NT2/D1 (cell line): ENCODE measurements at regions not wholly inside any gene's neighbourhood (a gene's known extent, or its start where the extent isn't known, plus 50 kb on each side); places are given as distances from the start of the nearest gene placed in this dataset.

ENCODE experiments used
- SUZ12 ChIP-seq: IDR thresholded peaks from 2 replicates; pipeline ENCODE4 v1.6.1; 2011; ENCODE audit not compliant: insufficient read length, insufficient read depth; ENCODE audit errors: extremely low read depth
- YY1 ChIP-seq: IDR thresholded peaks from 2 replicates; pipeline ENCODE4 v1.6.1; 2011; ENCODE audit not compliant: insufficient read length, insufficient read depth
- ZNF274 ChIP-seq: IDR thresholded peaks from 2 replicates; pipeline ENCODE4 v1.6.1; 2011; ENCODE audit warnings: mild to moderate bottlenecking, low read depth, low read length

DNA sequence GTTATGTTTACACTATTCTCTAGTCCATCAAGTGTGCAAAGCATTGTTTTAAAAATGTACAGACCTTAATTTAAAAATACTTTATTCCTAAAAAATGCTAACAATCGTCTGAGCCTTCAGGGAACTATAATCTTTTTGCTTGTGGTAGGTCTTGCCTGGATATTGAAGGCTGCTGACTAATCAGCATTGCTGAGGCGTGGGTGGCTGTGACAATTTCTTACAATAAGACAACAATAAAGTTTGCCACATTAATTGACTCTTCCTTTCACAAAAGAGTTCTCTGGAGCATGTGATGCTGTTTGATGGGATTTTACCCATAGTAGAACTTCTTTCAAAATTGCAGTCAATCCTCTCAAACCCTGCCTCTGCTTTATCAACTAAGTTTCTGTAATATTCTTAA is 384.0 kb upstream of the TGFBR2 start:
- TF ChIP-seq ZNF274 (no peak), YY1 (no peak), SUZ12 (no peak)
